RWPE2 (cell line): ENCODE measurements at regions not wholly inside any gene's neighbourhood (a gene's known extent, or its start where the extent isn't known, plus 50 kb on each side); places are given as distances from the start of the nearest gene placed in this dataset.
A peak's percentile ranks its signal among the peaks of the same experiment; 100 is the strongest.
"Not testable (repeated sequence)": the region's sequence is repeated elsewhere in the genome, so short reads cannot be mapped to it uniquely, and the experiment has no call there.

ENCODE experiments used
- ATAC-seq: fragments of 200-7000 bp; cut with Tn5 transposase; 3 replicates; pipeline ENCODE4 v1.9.1; 2021; ENCODE audit warnings: low read depth
- DNase-seq: peaks from one replicate; pipeline ENCODE4 v3.0.0-alpha.2; 2020; ENCODE audit warnings: low spot score
- H3K27ac ChIP-seq: fragments of 450-650 bp; 2 replicates; pipeline ENCODE4 v1.5.1; 2017; ENCODE audit warnings: mild to moderate bottlenecking; ENCODE audit not compliant: poor library complexity, severe bottlenecking
- H3K27me3 ChIP-seq: fragments of 250-450 bp; sonication (Bioruptor Pico); 2 replicates; pipeline ENCODE4 v1.5.1; 2021; ENCODE audit warnings: mild to moderate bottlenecking, moderate library complexity; ENCODE audit not compliant: insufficient read depth, poor library complexity, severe bottlenecking
- H3K36me3 ChIP-seq: fragments of 250-450 bp; sonication (Bioruptor Pico); 2 replicates; pipeline ENCODE4 v1.5.1; 2020; ENCODE audit warnings: low read depth, mild to moderate bottlenecking, moderate library complexity
- H3K4me1 ChIP-seq: fragments of 250-450 bp; sonication (Bioruptor Pico); 2 replicates; pipeline ENCODE4 v1.5.1; 2021; ENCODE audit warnings: mild to moderate bottlenecking, moderate library complexity; ENCODE audit not compliant: insufficient read depth, poor library complexity, severe bottlenecking
- H3K4me3 ChIP-seq: fragments of 250-450 bp; sonication (Bioruptor Pico); 2 replicates; pipeline ENCODE4 v1.5.1; 2021; ENCODE audit warnings: mild to moderate bottlenecking, moderate library complexity; ENCODE audit not compliant: severe bottlenecking
- H3K9me3 ChIP-seq: fragments of 250-450 bp; sonication (Bioruptor Pico); 2 replicates; pipeline ENCODE4 v1.5.1; 2021; ENCODE audit warnings: mild to moderate bottlenecking, moderate library complexity; ENCODE audit not compliant: severe bottlenecking

GRCh38 chr22:15927172-15927571, 237.3 kb downstream of the POTEH start:
- not testable (repeated sequence) for H3K27ac ChIP-seq

More at GRCh38 chr22:15927172-15927571, 237.3 kb downstream of the POTEH start:
- DNase-seq, H3K4me3 ChIP-seq, H3K27me3 ChIP-seq, H3K36me3 ChIP-seq, H3K4me1 ChIP-seq, H3K9me3 ChIP-seq: not testable (repeated sequence)
- ATAC-seq = peak; percentile 42; the same call in 1 of the 3 replicates
